HepG2 (cell line): ENCODE measurements at regions not wholly inside any gene's neighbourhood (a gene's known extent, or its start where the extent isn't known, plus 50 kb on each side); places are given as distances from the start of the nearest gene placed in this dataset.

ENCODE experiments used
- ATAC-seq: fragments of 200-7000 bp; cut with Tn5 transposase; 3 replicates; pipeline ENCODE4 v1.9.1; 2020; ENCODE audit warnings: mild to moderate bottlenecking, moderate library complexity
- BruUV-seq: library from RNA; stranded (reverse); fragments of 400-500 nt; replicated peaks from 2 replicates; lab custom pipeline; 2021; lab: Mats Ljungman, UMichigan
- CTCF ChIA-PET: fragments of 300-600 bp; formaldehyde crosslinking; extraction: SDS; loops from one replicate; lab custom pipeline; 2021; ENCODE audit warnings: low total read pairs, inconsistent platforms, low intra/inter-chr PET ratio; lab: Yijun Ruan, JAX
- POLR2A ChIA-PET: fragments of 350-600 bp; sonication (Branson Sonifier 250); formaldehyde crosslinking; loops from one replicate; lab custom pipeline; 2020; ENCODE audit warnings: antibody characterized with exemption, inconsistent platforms; lab: Yijun Ruan, JAX
- DNase-seq: peaks from one replicate; pipeline ENCODE4 v3.0.0-alpha.2; 2015; ENCODE audit warnings: low spot score
- FAIRE-seq: peaks from 3 replicates; lab custom pipeline; 2011; peaks lifted over from hg19 to GRCh38; lab: Jason Lieb, UNC
- H2AFZ ChIP-seq: one replicate; pipeline ENCODE4 v1.6.1; 2011; ENCODE audit warnings: low read length, inconsistent platforms
- H3K27ac ChIP-seq: fragments of 300-600 bp; 3 replicates; pipeline ENCODE4 v1.8.0; 2011; ENCODE audit warnings: mixed run types, mild to moderate bottlenecking, mixed read lengths, low read length, inconsistent platforms; ENCODE audit not compliant: insufficient read depth; ENCODE audit errors: extremely low read length
- H3K27me3 ChIP-seq, 2 experiments: fragments of 200-600 bp in 1 of 2; 2 replicates in 1 of 2; 3 replicates in 1 of 2; pipeline versions ENCODE4 v1.6.0 to v1.8.0; 2011; ENCODE audit warnings: low read length in 2 of 2, mild to moderate bottlenecking in 2 of 2, moderate library complexity in 2 of 2, inconsistent platforms in 1 of 2; ENCODE audit not compliant: insufficient read depth in 2 of 2, control insufficient read depth in 1 of 2
- H3K36me3 ChIP-seq, 2 experiments: fragments of 200-600 bp in 1 of 2; replicated peaks in 1 of 2; 2 replicates in 1 of 2; 3 replicates in 1 of 2; pipeline versions ENCODE4 v1.5.1 to v1.8.0; 2011; ENCODE audit warnings: low read length in 2 of 2, inconsistent platforms in 1 of 2; ENCODE audit not compliant: insufficient read depth in 2 of 2, control insufficient read depth in 1 of 2
- H3K4me1 ChIP-seq: 2 replicates; pipeline ENCODE4 v1.5.1; 2012; ENCODE audit warnings: low read length, inconsistent platforms; ENCODE audit not compliant: insufficient read depth
- H3K4me2 ChIP-seq: 2 replicates; pipeline ENCODE4 v1.6.0; 2011; ENCODE audit warnings: low read depth, low read length, inconsistent platforms
- H3K4me3 ChIP-seq, 3 experiments: fragments of 200-600 bp in 1 of 3; sonication (generic), shearing (Covaris generic) in 1 of 3; replicated peaks in 1 of 3; 2 replicates each; pipeline ENCODE4 v1.5.1; 2011 to 2016; ENCODE audit warnings: low read length in 3 of 3, inconsistent platforms in 2 of 3, low read depth in 2 of 3, mild to moderate bottlenecking in 2 of 3, control low read depth in 1 of 3, mixed read lengths in 1 of 3; ENCODE audit not compliant: insufficient read depth in 1 of 3
- H3K79me2 ChIP-seq: one replicate; pipeline ENCODE4 v1.6.1; 2011; ENCODE audit warnings: low read length, inconsistent platforms; ENCODE audit not compliant: insufficient read depth
- H3K9ac ChIP-seq: 2 replicates; pipeline ENCODE4 v1.6.0; 2011; ENCODE audit warnings: mild to moderate bottlenecking, low read depth, low read length, inconsistent platforms; ENCODE audit not compliant: insufficient read depth
- H3K9me3 ChIP-seq: 2 replicates; pipeline ENCODE4 v1.5.1; 2012; ENCODE audit warnings: mild to moderate bottlenecking, low read length
- H4K20me1 ChIP-seq: 2 replicates; pipeline ENCODE4 v1.6.0; 2011; ENCODE audit warnings: inconsistent platforms, mild to moderate bottlenecking, low read length, moderate library complexity; ENCODE audit not compliant: insufficient read depth
- FOXA1 ChIP-seq, 2 experiments: fragments of 450-650 bp in 1 of 2; sonication (generic) in 1 of 2; formaldehyde crosslinking in 1 of 2; IDR thresholded peaks; 2 replicates each; pipeline versions ENCODE4 v1.4.0 to v1.6.1; 2016 to 2020; ENCODE audit warnings: missing genetic modification reagents in 1 of 2
- JARID2 ChIP-seq: sonication (generic); formaldehyde crosslinking; IDR thresholded peaks from 2 replicates; pipeline ENCODE4 v1.8.1; 2023; ENCODE audit warnings: missing genetic modification reagents, inconsistent platforms; ENCODE audit not compliant: insufficient replicate concordance
- KLF13 ChIP-seq: sonication (generic); formaldehyde crosslinking; IDR thresholded peaks from 2 replicates; pipeline ENCODE4 v1.4.0; 2020; ENCODE audit warnings: mild to moderate bottlenecking, missing genetic modification reagents
- NCOR1 ChIP-seq: fragments of 200-600 bp; sonication (generic); IDR thresholded peaks from 2 replicates; pipeline ENCODE4 v1.7.0; 2017; ENCODE audit warnings: antibody characterized with exemption, low read length, borderline replicate concordance
- NR1H2 ChIP-seq: sonication (generic); formaldehyde crosslinking; IDR thresholded peaks from 2 replicates; pipeline ENCODE4 v1.8.1; 2022; ENCODE audit warnings: low read depth, missing genetic modification reagents, borderline replicate concordance
- ZNF292 ChIP-seq: sonication (generic); formaldehyde crosslinking; IDR thresholded peaks from 2 replicates; pipeline ENCODE4 v1.8.1; 2022; ENCODE audit warnings: mild to moderate bottlenecking, low read depth, missing genetic modification reagents, borderline replicate concordance
- ZNF33B ChIP-seq: sonication (generic); formaldehyde crosslinking; IDR thresholded peaks from 2 replicates; pipeline ENCODE4 v1.5.1; 2020; ENCODE audit warnings: mild to moderate bottlenecking, missing genetic modification reagents
- ZNF382 ChIP-seq: sonication (generic); formaldehyde crosslinking; IDR thresholded peaks from 2 replicates; pipeline ENCODE4 v1.5.0; 2020; ENCODE audit warnings: missing genetic modification reagents, mild to moderate bottlenecking, borderline replicate concordance
- ZNF432 ChIP-seq: sonication (generic); formaldehyde crosslinking; IDR thresholded peaks from 2 replicates; pipeline ENCODE4 v1.5.0; 2020; ENCODE audit warnings: missing genetic modification reagents, mild to moderate bottlenecking, borderline replicate concordance
- ZNF660 ChIP-seq: sonication (generic); formaldehyde crosslinking; IDR thresholded peaks from 2 replicates; pipeline ENCODE4 v1.5.1; 2020; ENCODE audit warnings: mild to moderate bottlenecking, low read depth, missing genetic modification reagents, borderline replicate concordance
- WGBS: methylation state at CpG from one replicate; pipeline ENCODE4 v1.1.6; 2017; ENCODE audit warnings: low lambda C conversion rate; 5-methylcytosine and 5-hydroxymethylcytosine counted together
- in situ Hi-C: cut with HindIII; loops from 2 replicates; pipeline ENCODE4 v1.10.0; 2017; ENCODE audit warnings: low pct_unique_long_range_greater_than_20kb; ENCODE audit not compliant: extremely low pct_ligation_motif_present
- intact Hi-C: fragments of 100-400 bp; cut with micrococcal nuclease; formaldehyde crosslinking; loops from one replicate; pipeline ENCODE4 v1.10.0; 2022; ENCODE audit not compliant: unreplicated experiment
- TF ChIP-seq, protein P1 (sequence below): sonication (generic); formaldehyde crosslinking; IDR thresholded peaks from 2 replicates; pipeline ENCODE4 v1.4.0; 2020; ENCODE audit warnings: missing genetic modification reagents

DNA sequence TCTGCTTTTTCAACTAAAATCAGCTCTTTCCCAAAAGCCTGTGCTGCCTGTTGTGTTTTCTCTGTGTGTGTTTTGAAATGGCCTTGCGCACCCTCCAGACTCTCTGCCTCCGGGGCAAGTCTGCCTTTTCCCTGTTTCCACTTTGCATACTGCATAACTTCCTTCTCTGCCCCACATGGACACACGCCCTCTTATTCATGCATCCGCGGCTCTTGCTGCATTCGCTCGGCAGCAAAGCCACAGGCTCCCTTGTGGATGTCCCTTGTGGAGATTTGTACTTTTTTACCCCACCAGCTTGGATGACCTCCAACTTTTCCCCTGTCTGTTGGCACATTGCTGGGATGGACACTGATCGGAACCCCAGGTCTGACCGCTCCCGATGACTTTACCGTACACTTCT, 147.6 kb downstream of the ADSS2 start:
- no peaks in the 10 kb centered on the region for H3K36me3 ChIP-seq
- H3K79me2 ChIP-seq, result no peaks in the 10 kb centered on the region
- intact Hi-C loops, result no loop called here
- H3K4me3 ChIP-seq, result no peak overlapping the region
- TF ChIP-seq ZNF292 (no peak), ZNF33B (CRISPR knock-in tag) (no peak), KLF13 (CRISPR knock-in tag) (no peak), JARID2 (CRISPR knock-in tag) (no peak), NR1H2 (CRISPR knock-in tag) (no peak), NCOR1 (no peak), ZNF382 (CRISPR knock-in tag) (no peak), FOXA1 (IDR thresholded peaks at IDR 0.05) (no peak), FOXA1 (CRISPR knock-in tag; IDR thresholded peaks at IDR 0.05) (no peak), ZNF432 (CRISPR knock-in tag) (no peak), ZNF660 (CRISPR knock-in tag) (no peak)
- TF ChIP-seq, protein P1, sequence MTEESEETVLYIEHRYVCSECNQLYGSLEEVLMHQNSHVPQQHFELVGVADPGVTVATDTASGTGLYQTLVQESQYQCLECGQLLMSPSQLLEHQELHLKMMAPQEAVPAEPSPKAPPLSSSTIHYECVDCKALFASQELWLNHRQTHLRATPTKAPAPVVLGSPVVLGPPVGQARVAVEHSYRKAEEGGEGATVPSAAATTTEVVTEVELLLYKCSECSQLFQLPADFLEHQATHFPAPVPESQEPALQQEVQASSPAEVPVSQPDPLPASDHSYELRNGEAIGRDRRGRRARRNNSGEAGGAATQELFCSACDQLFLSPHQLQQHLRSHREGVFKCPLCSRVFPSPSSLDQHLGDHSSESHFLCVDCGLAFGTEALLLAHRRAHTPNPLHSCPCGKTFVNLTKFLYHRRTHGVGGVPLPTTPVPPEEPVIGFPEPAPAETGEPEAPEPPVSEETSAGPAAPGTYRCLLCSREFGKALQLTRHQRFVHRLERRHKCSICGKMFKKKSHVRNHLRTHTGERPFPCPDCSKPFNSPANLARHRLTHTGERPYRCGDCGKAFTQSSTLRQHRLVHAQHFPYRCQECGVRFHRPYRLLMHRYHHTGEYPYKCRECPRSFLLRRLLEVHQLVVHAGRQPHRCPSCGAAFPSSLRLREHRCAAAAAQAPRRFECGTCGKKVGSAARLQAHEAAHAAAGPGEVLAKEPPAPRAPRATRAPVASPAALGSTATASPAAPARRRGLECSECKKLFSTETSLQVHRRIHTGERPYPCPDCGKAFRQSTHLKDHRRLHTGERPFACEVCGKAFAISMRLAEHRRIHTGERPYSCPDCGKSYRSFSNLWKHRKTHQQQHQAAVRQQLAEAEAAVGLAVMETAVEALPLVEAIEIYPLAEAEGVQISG (CRISPR knock-in tag), result no peak
- FAIRE-seq (no peak), DNase-seq (no peak), ATAC-seq (no peak)
- no peaks in the 10 kb centered on the region for H3K9me3 ChIP-seq
- no peak overlapping the region for H3K27ac ChIP-seq
- no peak overlapping the region for H2AFZ ChIP-seq
- 78% methylated on average over 11 of the region's 11 CpGs for WGBS
- H4K20me1 ChIP-seq, result no peaks in the 10 kb centered on the region
- CTCF ChIA-PET, result no interaction called here
- H3K4me1 ChIP-seq, result no peaks in the 10 kb centered on the region; the same call in 1 of the 2 replicates
- H3K4me2 ChIP-seq, result no peak overlapping the region
- in situ Hi-C loops, result no loop called here
- H3K9ac ChIP-seq, result no peak overlapping the region
- POLR2A ChIA-PET, result no interaction called here
- no TSS peak for BruUV-seq
- peaks cover 0 to 8% of the 10 kb centered on the region in 2 experiments; a peak in 2 of 5 replicates for H3K27me3 ChIP-seq
